ENCODE measurements at regions not wholly inside any gene's neighbourhood (a gene's known extent, or its start where the extent isn't known, plus 50 kb on each side); places are given as distances from the start of the nearest gene placed in this dataset.

DNA sequence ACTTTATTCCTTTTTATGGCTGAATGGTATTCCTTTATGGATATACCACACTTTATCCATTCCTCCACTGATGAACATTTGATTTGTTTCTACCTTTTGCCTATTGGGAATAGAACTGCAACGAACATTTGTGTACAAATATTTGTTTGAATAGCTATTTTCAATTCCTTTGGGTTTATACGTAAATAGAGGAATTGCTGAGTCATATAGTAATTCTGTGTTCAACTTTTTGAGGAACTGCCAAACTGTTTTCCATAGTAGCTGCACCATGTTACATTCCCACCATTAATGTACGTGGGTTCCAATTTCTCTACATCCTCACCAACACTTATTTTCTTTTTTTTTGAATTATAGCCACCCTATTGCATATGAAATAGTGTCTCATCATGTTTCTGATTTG is 156.5 kb upstream of the ATP6AP2 start:
- TF ChIP-seq, protein P1, sequence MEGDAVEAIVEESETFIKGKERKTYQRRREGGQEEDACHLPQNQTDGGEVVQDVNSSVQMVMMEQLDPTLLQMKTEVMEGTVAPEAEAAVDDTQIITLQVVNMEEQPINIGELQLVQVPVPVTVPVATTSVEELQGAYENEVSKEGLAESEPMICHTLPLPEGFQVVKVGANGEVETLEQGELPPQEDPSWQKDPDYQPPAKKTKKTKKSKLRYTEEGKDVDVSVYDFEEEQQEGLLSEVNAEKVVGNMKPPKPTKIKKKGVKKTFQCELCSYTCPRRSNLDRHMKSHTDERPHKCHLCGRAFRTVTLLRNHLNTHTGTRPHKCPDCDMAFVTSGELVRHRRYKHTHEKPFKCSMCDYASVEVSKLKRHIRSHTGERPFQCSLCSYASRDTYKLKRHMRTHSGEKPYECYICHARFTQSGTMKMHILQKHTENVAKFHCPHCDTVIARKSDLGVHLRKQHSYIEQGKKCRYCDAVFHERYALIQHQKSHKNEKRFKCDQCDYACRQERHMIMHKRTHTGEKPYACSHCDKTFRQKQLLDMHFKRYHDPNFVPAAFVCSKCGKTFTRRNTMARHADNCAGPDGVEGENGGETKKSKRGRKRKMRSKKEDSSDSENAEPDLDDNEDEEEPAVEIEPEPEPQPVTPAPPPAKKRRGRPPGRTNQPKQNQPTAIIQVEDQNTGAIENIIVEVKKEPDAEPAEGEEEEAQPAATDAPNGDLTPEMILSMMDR (IDR thresholded peaks at IDR 0.05), result no peak
- ATAC-seq (ENCODE audit: low read depth), result no peak
- CTCF ChIA-PET, result no interaction called here
- Mint-ChIP-seq H3K4me1 (no peaks in the 10 kb centered on the region), H3K9me3 (peaks cover 3% of the 10 kb centered on the region), H3K27me3 (peaks cover 2% of the 10 kb centered on the region), H3K4me3 (no peak overlapping the region), H3K27ac (no peak overlapping the region), H3K36me3 (ENCODE audit: low read depth) (no peaks in the 10 kb centered on the region)
- intact Hi-C loops (cut with micrococcal nuclease), result no loop called here
- POLR2A ChIA-PET, result no interaction called here
- DNase-seq, result no peak

DNA sequence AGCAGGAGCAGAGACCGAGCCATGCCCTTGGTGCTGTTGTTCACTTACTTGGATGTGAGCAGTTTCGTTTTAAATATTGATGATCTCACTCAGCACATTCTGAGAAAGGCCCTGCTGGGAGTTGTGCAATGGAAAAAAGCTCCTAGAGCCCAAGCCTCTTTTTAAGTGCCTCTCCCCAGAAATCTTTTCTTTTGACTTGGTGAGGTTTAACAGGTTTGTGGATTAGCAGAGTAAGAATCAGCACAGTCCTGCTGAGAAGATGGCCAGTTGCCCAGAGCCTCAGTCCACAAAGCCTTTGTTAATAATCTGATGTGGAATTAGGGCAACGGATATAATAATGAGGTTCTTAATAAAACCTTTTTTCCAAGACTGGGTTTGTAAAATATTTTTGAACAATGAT is 157.5 kb upstream of the ATP6AP2 start:
- Mint-ChIP-seq H3K27me3 (peaks cover 2% of the 10 kb centered on the region), H3K4me1 (no peaks in the 10 kb centered on the region), H3K27ac (no peak overlapping the region), H3K36me3 (ENCODE audit: low read depth) (no peaks in the 10 kb centered on the region), H3K4me3 (no peak overlapping the region), H3K9me3 (no peaks in the 10 kb centered on the region)
- intact Hi-C loops (cut with micrococcal nuclease), result no loop called here
- POLR2A ChIA-PET, result no interaction called here
- CTCF ChIA-PET, result no interaction called here
- DNase-seq, result no peak
- no peak for ATAC-seq (ENCODE audit: low read depth)
- TF ChIP-seq, protein P1 (IDR thresholded peaks at IDR 0.05), result no peak

DNA sequence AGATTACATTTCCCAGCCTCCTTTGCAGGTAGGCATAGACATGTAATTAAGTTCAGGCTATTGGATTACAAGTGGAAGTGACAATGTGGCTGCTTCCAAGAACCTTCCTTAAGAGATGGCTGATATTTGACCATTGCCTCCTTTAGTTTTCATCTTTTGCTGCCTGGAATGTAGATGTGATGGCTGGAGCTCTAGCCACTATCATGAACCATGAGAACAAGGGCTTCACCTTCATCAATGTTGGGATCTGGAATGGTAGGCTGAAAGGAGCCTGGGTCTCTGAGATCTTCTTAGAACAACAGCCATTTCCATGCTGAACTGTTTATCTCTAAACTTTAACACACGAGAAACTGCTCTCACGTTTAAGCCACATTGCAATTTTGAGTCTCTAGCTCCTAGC is 158.7 kb upstream of the ATP6AP2 start:
- DNase-seq, result no peak
- H3K4me3 Mint-ChIP-seq, result no peak overlapping the region
- intact Hi-C loops (cut with micrococcal nuclease), result no loop called here
- ChIA-PET CTCF (no interaction called here), POLR2A (interaction anchor here (0.6 kb wide), 1 partner anchor 213 kb away, joined by 6 read pairs; no protein-coding TSS in a partner anchor)
- TF ChIP-seq, protein P1 (IDR thresholded peaks at IDR 0.05), result no peak
- H3K9me3 Mint-ChIP-seq, result no peaks in the 10 kb centered on the region
- no peak overlapping the region for H3K27ac Mint-ChIP-seq
- H3K4me1 Mint-ChIP-seq, result no peaks in the 10 kb centered on the region
- H3K27me3 Mint-ChIP-seq, result peaks cover 2% of the 10 kb centered on the region
- no peaks in the 10 kb centered on the region for H3K36me3 Mint-ChIP-seq (ENCODE audit: low read depth)
- no peak for ATAC-seq (ENCODE audit: low read depth)

DNA sequence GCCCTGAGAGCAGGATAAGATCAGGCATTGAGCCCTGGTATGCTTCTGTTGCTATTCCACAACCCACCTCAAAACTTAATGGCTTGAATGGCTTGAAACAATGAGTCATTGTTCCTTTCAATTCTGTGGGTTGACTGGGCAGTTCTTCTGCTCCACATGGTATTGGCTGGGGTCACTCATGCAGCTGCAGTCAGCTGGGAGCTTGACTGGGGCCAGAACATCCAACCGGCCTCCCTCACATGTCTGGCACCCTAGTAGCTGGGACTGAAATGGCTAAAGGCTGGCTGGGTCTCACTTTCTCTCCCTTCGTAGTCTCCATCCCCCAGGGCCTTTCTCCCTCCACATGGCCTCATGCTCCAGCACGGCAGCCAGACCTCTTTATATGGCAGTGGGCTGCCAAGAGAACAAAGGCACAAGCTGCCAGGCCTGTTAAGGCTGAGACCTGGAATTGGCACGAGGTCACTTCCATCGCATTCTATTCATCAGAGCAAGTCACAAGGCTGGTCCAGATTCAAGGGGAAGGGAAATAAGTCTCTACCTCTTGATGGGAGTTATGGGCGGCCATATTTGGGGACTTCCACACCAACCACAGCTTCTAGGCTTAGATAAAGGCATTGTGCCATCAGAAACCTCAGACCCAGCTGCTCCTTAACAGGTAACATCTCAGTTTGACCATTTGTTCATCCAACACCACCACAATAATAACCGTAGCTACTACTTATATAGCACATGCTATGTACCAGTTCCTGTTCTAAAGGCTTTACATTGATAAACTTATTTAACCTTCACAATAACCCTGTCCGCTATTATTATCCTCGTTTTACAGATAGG is 159.7 kb upstream of the ATP6AP2 start:
- peaks cover 2% of the 10 kb centered on the region for H3K27me3 Mint-ChIP-seq
- POLR2A ChIA-PET, result no interaction called here
- TF ChIP-seq, protein P1 (IDR thresholded peaks at IDR 0.05), result no peak
- H3K9me3 Mint-ChIP-seq, result no peaks in the 10 kb centered on the region
- H3K4me1 Mint-ChIP-seq, result no peaks in the 10 kb centered on the region
- intact Hi-C loops (cut with micrococcal nuclease), result no loop called here
- no peak for ATAC-seq (ENCODE audit: low read depth)
- CTCF ChIA-PET, result no interaction called here
- no peak for DNase-seq
- no peak overlapping the region for H3K4me3 Mint-ChIP-seq
- H3K27ac Mint-ChIP-seq, result no peak overlapping the region
- no peaks in the 10 kb centered on the region for H3K36me3 Mint-ChIP-seq (ENCODE audit: low read depth)

DNA sequence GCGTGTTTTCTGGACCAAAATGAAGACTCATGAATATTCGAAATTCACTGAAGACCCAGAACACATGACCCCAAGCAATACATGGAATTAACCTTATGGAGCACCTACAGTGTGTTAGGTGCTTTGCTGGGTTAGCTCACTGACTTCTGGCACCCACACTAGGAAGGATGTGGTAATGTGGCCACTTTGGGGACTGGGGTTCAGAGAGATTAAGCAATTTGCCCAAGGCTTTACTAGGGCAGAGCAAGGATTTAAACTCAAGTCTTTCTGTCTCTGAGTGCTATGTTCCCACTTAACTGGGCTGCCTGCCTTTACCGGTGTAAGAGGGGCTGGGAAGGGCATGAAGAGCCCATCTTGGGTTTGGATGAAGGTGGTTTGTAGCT is 162.0 kb upstream of the ATP6AP2 start:
- H3K36me3 Mint-ChIP-seq (ENCODE audit: low read depth), result no peaks in the 10 kb centered on the region
- no peak overlapping the region for H3K4me3 Mint-ChIP-seq
- no peak overlapping the region for H3K27ac Mint-ChIP-seq
- H3K9me3 Mint-ChIP-seq, result no peaks in the 10 kb centered on the region
- H3K27me3 Mint-ChIP-seq, result no peaks in the 10 kb centered on the region
- ChIA-PET POLR2A (no interaction called here), CTCF (no interaction called here)
- intact Hi-C loops (cut with micrococcal nuclease), result no loop called here
- no peaks in the 10 kb centered on the region for H3K4me1 Mint-ChIP-seq
- DNase-seq, result no peak
- no peak for ATAC-seq (ENCODE audit: low read depth)
- TF ChIP-seq, protein P1 (IDR thresholded peaks at IDR 0.05), result no peak

Data from activated B cell treated with CpG ODN at 0.5 μM for 24 hours (primary cell).